H1 (cell line): ENCODE measurements at regions not wholly inside any gene's neighbourhood (a gene's known extent, or its start where the extent isn't known, plus 50 kb on each side); places are given as distances from the start of the nearest gene placed in this dataset.

Experiments used
- BACH1 ChIP-seq: IDR thresholded peaks from 2 replicates; pipeline ENCODE4 v1.6.1; 2012; ENCODE audit warnings: low read length, improper control_type of control experiment
- CTCF ChIP-seq, 3 experiments: IDR thresholded peaks; 1 replicate in 2 of 3; 2 replicates in 1 of 3; pipeline versions ENCODE4 v1.5.1 to v1.6.1; 2011; ENCODE audit warnings: low read length in 3 of 3, mild to moderate bottlenecking in 3 of 3, inconsistent platforms in 2 of 3, low read depth in 1 of 3, moderate library complexity in 1 of 3; ENCODE audit not compliant: insufficient read depth in 1 of 3; ENCODE audit errors: control extremely low read depth in 1 of 3
- POLR2AphosphoS5 ChIP-seq: IDR thresholded peaks from 2 replicates; pipeline ENCODE4 v1.6.1; 2011; ENCODE audit warnings: low read depth, low read length

GRCh38 chr7:121795736-121796135, 77.2 kb upstream of the PTPRZ1 start:
- TF ChIP-seq POLR2AphosphoS5 (no peak), CTCF (IDR thresholded peaks at IDR 0.05; ENCODE audit: control extremely low read depth in 1 of 3, insufficient read depth in 1 of 3, low read depth in 1 of 3, low read length in 3 of 3) (no peak), BACH1 (no peak)
